Uterus (tissue), 2 donors: ENCODE measurements at regions not wholly inside any gene's neighbourhood (a gene's known extent, or its start where the extent isn't known, plus 50 kb on each side); places are given as distances from the start of the nearest gene placed in this dataset.

Source experiments
- POLR2A ChIP-seq, 2 donors: fragments of 450-650 bp; IDR thresholded peaks; one replicate each; pipeline ENCODE4 v1.6.1; 2016; ENCODE audit warnings: antibody characterized with exemption in 2 of 2, mild to moderate bottlenecking in 1 of 2, moderate library complexity in 1 of 2
- TF ChIP-seq, protein P1 (sequence below), 4 experiments: fragments of 200-600 bp in 2 of 4; fragments of 450-650 bp in 2 of 4; sonication (generic) in 2 of 4; IDR thresholded peaks; one replicate each; pipeline ENCODE4 v1.5.1; 2016 to 2019; ENCODE audit warnings: antibody characterized with exemption in 4 of 4, mild to moderate bottlenecking in 2 of 4, moderate library complexity in 1 of 4

DNA sequence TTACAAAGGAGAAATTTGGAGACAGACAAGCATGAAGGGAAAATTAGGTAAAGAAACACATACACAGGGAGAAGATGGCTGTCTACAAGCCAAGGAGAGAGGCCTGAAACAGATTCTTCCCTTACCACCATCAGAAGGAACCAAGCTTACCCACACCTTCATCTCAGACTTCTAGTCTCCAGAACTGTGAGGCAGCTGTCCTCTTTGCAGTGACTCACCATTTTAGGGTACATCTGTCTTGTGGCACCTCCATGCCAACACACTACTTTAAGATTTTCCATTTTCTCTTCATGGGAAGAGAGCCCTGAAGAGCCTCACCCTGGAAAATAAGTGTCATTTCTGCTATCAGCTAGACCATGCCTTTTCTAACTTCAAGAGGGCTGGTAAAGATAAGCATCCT is 369.3 kb downstream of the FRK start:
- TF ChIP-seq, protein P1, sequence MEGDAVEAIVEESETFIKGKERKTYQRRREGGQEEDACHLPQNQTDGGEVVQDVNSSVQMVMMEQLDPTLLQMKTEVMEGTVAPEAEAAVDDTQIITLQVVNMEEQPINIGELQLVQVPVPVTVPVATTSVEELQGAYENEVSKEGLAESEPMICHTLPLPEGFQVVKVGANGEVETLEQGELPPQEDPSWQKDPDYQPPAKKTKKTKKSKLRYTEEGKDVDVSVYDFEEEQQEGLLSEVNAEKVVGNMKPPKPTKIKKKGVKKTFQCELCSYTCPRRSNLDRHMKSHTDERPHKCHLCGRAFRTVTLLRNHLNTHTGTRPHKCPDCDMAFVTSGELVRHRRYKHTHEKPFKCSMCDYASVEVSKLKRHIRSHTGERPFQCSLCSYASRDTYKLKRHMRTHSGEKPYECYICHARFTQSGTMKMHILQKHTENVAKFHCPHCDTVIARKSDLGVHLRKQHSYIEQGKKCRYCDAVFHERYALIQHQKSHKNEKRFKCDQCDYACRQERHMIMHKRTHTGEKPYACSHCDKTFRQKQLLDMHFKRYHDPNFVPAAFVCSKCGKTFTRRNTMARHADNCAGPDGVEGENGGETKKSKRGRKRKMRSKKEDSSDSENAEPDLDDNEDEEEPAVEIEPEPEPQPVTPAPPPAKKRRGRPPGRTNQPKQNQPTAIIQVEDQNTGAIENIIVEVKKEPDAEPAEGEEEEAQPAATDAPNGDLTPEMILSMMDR (IDR thresholded peaks at IDR 0.05), result no peak
- TF ChIP-seq POLR2A (IDR thresholded peaks at IDR 0.05), result no peak
